Motor neuron (in vitro differentiated cells): ENCODE measurements at regions not wholly inside any gene's neighbourhood (a gene's known extent, or its start where the extent isn't known, plus 50 kb on each side); places are given as distances from the start of the nearest gene placed in this dataset.
"Not testable (repeated sequence)": the region's sequence is repeated elsewhere in the genome, so short reads cannot be mapped to it uniquely, and the experiment has no call there.

Experiments
- ATAC-seq, 8 experiments: fragments of 200-7000 bp; cut with Tn5 transposase; replicated peaks in 6 of 8; 2 replicates each; pipeline ENCODE4 v1.8.0; 2021; ENCODE audit warnings: mild to moderate bottlenecking in 8 of 8, moderate library complexity in 8 of 8
- H3K27ac ChIP-seq, 2 donors: fragments of 250-450 bp; sonication (Bioruptor Pico); 2 replicates each; pipeline ENCODE4 v1.9.0; 2021; ENCODE audit warnings: antibody characterized with exemption in 2 of 2, mild to moderate bottlenecking in 2 of 2, moderate library complexity in 1 of 2
- H3K4me1 ChIP-seq, 2 donors: fragments of 250-450 bp; sonication (Bioruptor Pico); replicated peaks in 1 of 2; 2 replicates each; pipeline ENCODE4 v1.6.1; 2021; ENCODE audit warnings: antibody characterized with exemption in 2 of 2, mild to moderate bottlenecking in 2 of 2, moderate library complexity in 1 of 2
- H3K4me3 ChIP-seq, 5 donors: fragments of 250-450 bp; sonication (Bioruptor Pico); 2 replicates each; pipeline ENCODE4 v1.9.0; 2021; ENCODE audit warnings: antibody characterized with exemption in 5 of 5, mild to moderate bottlenecking in 5 of 5, moderate library complexity in 4 of 5
- WGBS, 10 experiments: fragments of 450-650 bp; shearing (Covaris generic); methylation state at CpG; one replicate each; pipeline ENCODE4 v1.0.0; 2022; 5-methylcytosine and 5-hydroxymethylcytosine counted together
- in situ Hi-C, 9 experiments: fragments of 400-800 bp; cut with MboI; loops; one replicate each; pipeline ENCODE4 v1.15.0; 2021; ENCODE audit warnings: low sequenced_read_pairs in 9 of 9, low pct_unique_long_range_greater_than_20kb in 2 of 9; ENCODE audit not compliant: unreplicated experiment in 9 of 9

GRCh38 chr4:164617911-164618310 is 136.0 kb upstream of the SMIM31 start:
- ATAC-seq, result no peak
- Histone ChIP-seq H3K27ac (no peak overlapping the region), H3K4me1 (no peaks in the 10 kb centered on the region), H3K4me3 (no peak overlapping the region)
- in situ Hi-C loops, result no loop called here
- WGBS, 10 experiments, result 0 to 95% (median 65%) methylated on average over 2 to 3 of the region's 3 CpGs

GRCh38 chr4:164621886-164622521 is 131.9 kb upstream of the SMIM31 start:
- H3K4me1 ChIP-seq, result no peaks in the 10 kb centered on the region
- H3K4me3 ChIP-seq, result no peak overlapping the region
- peak in 2 of 8 experiments; percentile 42 to 78 for ATAC-seq
- in situ Hi-C loops, result no loop called here
- no peak overlapping the region for H3K27ac ChIP-seq
- 0 to 100% (median 78%) methylated on average over 1 to 4 of the region's 4 CpGs; no CpG with 5 or more reads in 2 of the 10 experiments for WGBS, 10 experiments

GRCh38 chr4:164623099-164623498 is 130.8 kb upstream of the SMIM31 start:
- in situ Hi-C loops, result no loop called here
- Histone ChIP-seq H3K27ac (no peak overlapping the region), H3K4me3 (no peak overlapping the region), H3K4me1 (no peaks in the 10 kb centered on the region)
- no peak for ATAC-seq
- 60 to 100% methylated on average over 1 of the region's 1 CpG; no CpG with 5 or more reads in 8 of the 10 experiments for WGBS, 10 experiments

- no peak overlapping the region for H3K4me3 ChIP-seq
- no peak overlapping the region for H3K27ac ChIP-seq
- in situ Hi-C loops, result no loop called here
- H3K4me1 ChIP-seq, result no peaks in the 10 kb centered on the region
- peak in 2 of 8 experiments; percentile 79 to 90 for ATAC-seq
These were observed 114.9 kb upstream of the SMIM31 start for GRCh38 chr4:164639001-164639400.

- in situ Hi-C loops, result no loop called here
These were observed 105.6 kb upstream of the SMIM31 start for GRCh38 chr4:164648151-164648848.

GRCh38 chr4:164648849-164649212 is 105.1 kb upstream of the SMIM31 start:
- Histone ChIP-seq H3K4me3 (no peak overlapping the region), H3K27ac (no peak overlapping the region), H3K4me1 (no peaks in the 10 kb centered on the region)
- WGBS, 10 experiments, result 43 to 100% (median 86%) methylated on average over 1 to 4 of the region's 4 CpGs
- no peak for ATAC-seq
- in situ Hi-C loops, result no loop called here

More at GRCh38 chr4:164648151-164648848, 105.6 kb upstream of the SMIM31 start:
- Histone ChIP-seq H3K27ac (no peak overlapping the region), H3K4me3 (no peak overlapping the region), H3K4me1 (no peaks in the 10 kb centered on the region)
- ATAC-seq, result peak in 2 of 8 experiments; percentile 66 to 67
- WGBS, 10 experiments, result 0 to 100% (median 30%) methylated on average over 1 of the region's 1 CpG; no CpG with 5 or more reads in 1 of the 10 experiments

GRCh38 chr4:164659765-164660164 is 94.2 kb upstream of the SMIM31 start:
- ATAC-seq, result no peak
- Histone ChIP-seq H3K4me1 (no peaks in the 10 kb centered on the region), H3K4me3 (no peak overlapping the region), H3K27ac (no peak overlapping the region)
- in situ Hi-C loops, result no loop called here
- 0 to 100% (median 69%) methylated on average over 1 of the region's 1 CpG; no CpG with 5 or more reads in 4 of the 10 experiments for WGBS, 10 experiments

- H3K4me1 ChIP-seq, H3K27ac ChIP-seq, ATAC-seq, H3K4me3 ChIP-seq: not testable (repeated sequence)
- WGBS, 10 experiments, result 20 to 89% (median 38%) methylated on average over 1 to 5 of the region's 9 CpGs; no CpG with 5 or more reads in 6 of the 10 experiments
- in situ Hi-C loops, result loop anchor here in 1 of 9 experiments (25.0 kb wide), 1 partner anchor 239 kb away; no protein-coding TSS in a partner anchor
These were observed 77.8 kb upstream of the SMIM31 start for GRCh38 chr4:164676152-164676551.

- Histone ChIP-seq H3K4me3 (no peak overlapping the region), H3K4me1 (no peaks in the 10 kb centered on the region), H3K27ac (no peak overlapping the region)
- WGBS, 10 experiments, result 4 to 100% (median 90%) methylated on average over 1 to 2 of the region's 2 CpGs
- in situ Hi-C loops, result loop anchor here in 1 of 9 experiments (25.0 kb wide), 1 partner anchor 246 kb away; no protein-coding TSS in a partner anchor
- ATAC-seq, result no peak
These were observed 70.9 kb upstream of the SMIM31 start for GRCh38 chr4:164683040-164683439.

GRCh38 chr4:164695650-164696049 is 58.3 kb upstream of the SMIM31 start:
- ATAC-seq, result no peak
- in situ Hi-C loops, result loop anchor here in 1 of 9 experiments (25.0 kb wide), 1 partner anchor 258 kb away; no protein-coding TSS in a partner anchor
- H3K27ac ChIP-seq, result no peak overlapping the region
- no peaks in the 10 kb centered on the region for H3K4me1 ChIP-seq
- no peak overlapping the region for H3K4me3 ChIP-seq
- WGBS, 10 experiments, result 0 to 83% (median 68%) methylated on average over 1 to 3 of the region's 3 CpGs; no CpG with 5 or more reads in 1 of the 10 experiments

- Histone ChIP-seq H3K4me1 (no peaks in the 10 kb centered on the region), H3K27ac (no peak overlapping the region), H3K4me3 (no peak overlapping the region)
- in situ Hi-C loops, result no loop called here
- ATAC-seq, result peak in 1 of 8 experiments; percentile 46
- 28 to 75% (median 47%) methylated on average over 1 to 7 of the region's 10 CpGs; no CpG with 5 or more reads in 2 of the 10 experiments for WGBS, 10 experiments
These were observed 53.5 kb upstream of the SMIM31 start for GRCh38 chr4:164700471-164700870.

GRCh38 chr4:164701665-164702064 is 52.3 kb upstream of the SMIM31 start:
- Histone ChIP-seq H3K4me3 (no peak overlapping the region), H3K27ac (no peak overlapping the region), H3K4me1 (no peaks in the 10 kb centered on the region)
- WGBS, 10 experiments, result 57 to 93% (median 72%) methylated on average over 1 to 4 of the region's 4 CpGs; no CpG with 5 or more reads in 5 of the 10 experiments
- no peak for ATAC-seq
- in situ Hi-C loops, result no loop called here
